Suppressor macrophage treated with lipopolysaccharide for 4 hours (primary cell): ENCODE measurements at regions not wholly inside any gene's neighbourhood (a gene's known extent, or its start where the extent isn't known, plus 50 kb on each side); places are given as distances from the start of the nearest gene placed in this dataset.

Experiments
- DNase-seq: peaks from one replicate; pipeline ENCODE4 v3.0.0-alpha.2; 2020

- DNase-seq = no peak
Observed at GRCh38 chr13:106911020-106911419, 343.1 kb upstream of the ARGLU1 start.

- DNase-seq = no peak
Observed at GRCh38 chr13:106906426-106906996, 338.6 kb upstream of the ARGLU1 start.

DNA sequence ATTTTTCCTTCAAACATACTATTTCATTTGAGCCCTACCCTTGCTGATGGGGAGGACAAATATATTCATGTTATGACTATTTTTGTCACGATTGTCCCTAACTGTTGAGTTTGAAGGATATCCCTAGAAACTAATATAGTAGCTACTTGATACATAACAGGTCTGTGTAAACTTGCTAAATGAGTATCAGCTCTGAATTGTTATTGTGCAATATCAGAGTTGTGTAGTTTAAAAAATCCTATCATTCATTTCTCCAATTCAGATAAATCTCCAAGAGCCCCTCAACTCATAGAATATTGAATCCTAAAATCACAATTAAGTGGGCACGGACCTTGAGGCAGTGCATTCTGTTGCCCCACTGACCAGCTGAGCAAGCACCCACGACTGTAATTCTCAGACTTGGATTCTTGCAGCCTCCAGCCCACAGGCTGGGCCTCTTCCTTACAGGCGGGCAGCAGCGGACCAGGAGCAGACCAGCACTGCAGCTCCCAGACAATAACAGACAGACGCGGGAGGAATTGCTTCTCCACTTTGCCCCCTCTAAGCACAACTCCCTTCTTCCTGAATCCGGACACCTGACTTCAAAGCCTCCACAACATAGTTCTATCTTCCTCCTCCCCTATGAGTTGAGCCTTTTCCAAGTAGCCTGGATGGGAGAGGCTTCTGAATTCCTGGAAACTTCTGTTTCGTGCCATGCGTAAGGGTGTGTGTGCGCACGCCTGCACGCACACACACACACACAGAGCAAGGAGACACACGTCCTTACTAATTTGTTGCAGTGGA, 337.6 kb upstream of the ARGLU1 start:
- DNase-seq = no peak

GRCh38 chr13:106899442-106899841, 331.5 kb upstream of the ARGLU1 start:
- no peak for DNase-seq

DNA sequence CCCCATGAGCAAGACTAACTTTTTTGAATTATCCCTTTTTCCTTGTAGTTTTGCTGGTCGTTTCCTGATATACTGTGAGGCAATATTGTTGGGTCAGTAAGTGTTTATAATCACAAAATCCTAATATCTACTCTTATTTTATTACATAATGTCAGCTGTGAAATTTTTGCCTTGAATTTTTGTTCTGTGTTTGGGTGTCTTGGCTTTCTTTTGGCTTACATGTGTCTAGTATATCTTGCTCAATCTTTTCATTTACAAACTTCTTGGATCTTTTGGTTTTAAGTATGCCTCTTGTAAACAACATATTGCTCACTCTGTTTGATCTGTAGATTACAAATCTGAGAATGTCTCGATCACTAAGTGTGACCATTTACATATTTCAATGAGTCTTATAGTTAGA, 330.3 kb upstream of the ARGLU1 start:
- no peak for DNase-seq

DNA sequence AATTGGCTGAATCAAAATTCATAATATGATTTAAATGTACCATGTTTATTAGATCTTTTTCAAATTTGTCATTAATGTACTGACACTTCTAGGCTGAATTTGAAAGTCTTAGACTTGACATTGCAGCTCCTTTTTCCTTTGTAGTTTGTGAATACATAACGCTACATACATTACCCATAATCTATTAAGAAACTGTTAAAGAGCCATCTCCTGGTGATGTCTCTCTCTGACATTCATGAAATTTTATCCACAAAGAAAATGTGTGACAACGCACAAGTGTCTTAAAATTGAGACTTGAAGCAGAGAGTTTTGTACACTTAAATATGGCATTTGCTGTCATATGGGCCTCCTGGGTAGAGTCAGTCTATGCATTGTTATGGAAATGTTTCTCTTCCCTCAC, 320.2 kb upstream of the ARGLU1 start:
- no peak for DNase-seq

GRCh38 chr13:106887686-106888085, 319.7 kb upstream of the ARGLU1 start:
- DNase-seq = no peak

- DNase-seq = no peak
Observed at GRCh38 chr13:106883976-106884375, 316.0 kb upstream of the ARGLU1 start.

- no peak for DNase-seq
Observed at GRCh38 chr13:106882246-106882645, 314.3 kb upstream of the ARGLU1 start.

DNA sequence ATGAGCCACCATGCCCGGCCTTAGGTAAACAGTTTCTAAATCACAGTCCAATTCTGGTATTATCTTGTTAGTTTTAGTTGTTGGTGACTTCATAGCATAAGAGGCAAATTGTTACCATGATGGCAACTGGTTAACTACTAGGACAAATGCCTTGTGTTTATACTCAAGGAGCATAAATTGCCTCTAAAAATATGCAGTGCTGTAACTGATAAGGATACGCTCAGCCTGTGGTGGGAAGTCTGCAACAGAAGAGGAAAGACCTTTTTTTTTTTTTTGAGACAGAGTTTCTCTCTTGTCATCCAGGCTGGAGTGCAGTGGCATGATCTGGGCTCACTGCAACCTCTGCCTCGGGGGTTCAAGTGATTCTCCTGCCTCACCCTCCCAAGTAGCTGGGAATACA, 311.9 kb upstream of the ARGLU1 start:
- DNase-seq = no peak

DNA sequence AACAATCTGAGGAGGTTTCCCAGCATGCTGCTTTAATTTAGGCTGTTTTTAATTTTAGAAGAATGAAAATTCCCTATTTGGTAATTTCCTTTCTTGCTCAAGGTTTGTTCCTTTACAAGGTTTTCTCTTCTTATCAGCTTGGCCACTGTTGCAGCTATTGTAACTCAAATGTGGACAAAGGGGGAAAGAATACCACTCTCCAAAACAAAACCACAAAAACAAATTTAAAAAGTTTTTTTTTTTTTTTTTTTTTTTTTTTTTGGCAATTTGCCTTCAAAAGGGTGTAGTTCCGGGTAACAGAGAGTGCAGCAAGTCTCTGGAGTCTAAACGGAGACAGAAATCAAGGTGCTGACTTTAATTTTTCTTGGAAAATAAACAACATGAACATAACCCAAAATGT, 306.4 kb upstream of the ARGLU1 start:
- no peak for DNase-seq

DNA sequence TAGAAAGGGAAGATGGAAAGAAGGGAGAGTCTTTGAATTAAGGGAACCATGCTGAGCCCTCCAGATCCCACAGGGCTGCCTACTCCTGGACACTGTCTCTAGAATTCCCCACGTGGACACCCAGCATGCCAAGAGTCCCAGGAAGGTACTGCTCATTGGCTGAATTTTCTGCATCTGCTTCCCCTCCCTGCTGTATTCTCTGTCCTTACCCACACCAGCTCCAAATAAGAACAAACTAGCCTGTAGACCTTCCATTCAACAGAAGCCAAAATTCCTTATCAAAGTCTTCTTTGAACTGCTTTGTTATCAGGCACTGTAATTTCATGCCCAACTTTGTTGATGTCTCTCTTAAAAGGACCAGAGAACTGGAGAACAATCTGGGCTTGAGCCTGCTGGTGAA, 305.9 kb upstream of the ARGLU1 start:
- DNase-seq = no peak

- DNase-seq = peak; percentile 3
Observed at GRCh38 chr13:106867249-106867648, 299.3 kb upstream of the ARGLU1 start.

GRCh38 chr13:106865716-106866440, 297.9 kb upstream of the ARGLU1 start:
- DNase-seq = no peak

GRCh38 chr13:106859533-106859904, 291.6 kb upstream of the ARGLU1 start:
- no peak for DNase-seq

DNA sequence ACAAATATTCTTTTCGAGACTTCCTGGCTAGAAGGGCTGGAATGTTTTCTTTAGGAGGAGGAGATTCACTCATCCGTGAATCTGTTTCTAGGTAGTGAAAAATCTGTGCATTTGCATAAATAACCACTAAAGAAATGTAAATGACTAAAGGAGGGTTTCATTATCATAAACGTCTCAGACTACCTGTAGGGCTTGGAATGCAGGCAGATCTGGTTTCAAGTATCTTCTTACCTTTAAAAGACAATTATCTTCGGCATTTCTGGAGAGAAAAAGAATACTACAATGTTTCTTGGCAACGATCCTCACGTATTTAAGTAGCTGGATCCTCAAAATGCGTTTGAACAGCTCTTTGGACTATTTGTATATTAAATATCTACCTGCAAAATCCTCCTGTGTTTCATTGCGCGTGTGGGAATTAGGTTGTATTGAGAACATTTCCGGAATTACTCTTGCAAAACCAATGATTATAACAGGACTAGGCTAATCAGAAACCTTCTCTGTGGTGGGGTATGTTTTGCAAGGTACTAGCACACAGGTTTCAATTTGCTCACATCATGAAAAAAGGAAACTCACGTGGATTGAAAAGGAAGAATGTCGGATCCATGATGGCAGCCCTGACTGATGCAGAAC, 291.1 kb upstream of the ARGLU1 start:
- no peak for DNase-seq

- no peak for DNase-seq
Observed at GRCh38 chr13:106852436-106852835, 284.5 kb upstream of the ARGLU1 start.

DNA sequence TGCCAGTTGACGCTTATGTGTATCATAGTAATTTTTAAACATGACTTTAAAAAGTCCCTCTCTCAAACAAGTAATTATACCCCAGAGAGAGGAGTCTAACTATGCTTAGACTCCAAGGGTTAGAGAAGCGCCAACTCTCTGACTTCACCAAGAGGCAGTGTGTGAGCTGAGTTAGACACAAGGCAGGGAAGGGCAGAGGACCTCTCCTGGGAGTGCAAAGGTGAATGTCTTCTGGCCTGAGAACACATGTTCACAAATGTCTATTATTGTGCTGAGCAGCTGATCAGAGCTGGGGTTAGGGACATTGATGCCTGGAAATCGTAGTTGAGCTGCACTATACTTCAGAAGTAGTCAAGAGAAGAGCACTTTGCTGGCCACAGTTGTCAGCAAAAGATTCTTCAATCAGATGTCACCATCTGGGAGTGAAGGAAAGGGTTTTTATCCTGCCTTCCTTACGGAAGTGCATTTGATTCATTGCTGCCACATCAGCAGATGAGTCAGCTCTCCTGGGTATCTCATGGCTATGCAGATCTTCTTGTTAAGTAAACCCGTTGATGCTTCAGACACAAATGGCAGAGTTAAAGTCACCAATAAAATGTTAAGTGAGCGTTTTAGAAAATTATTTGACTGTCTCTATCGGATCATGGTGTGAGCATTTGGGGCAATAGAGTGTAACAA, 283.2 kb upstream of the ARGLU1 start:
- no peak for DNase-seq

GRCh38 chr13:106846571-106847448, 278.9 kb upstream of the ARGLU1 start:
- no peak for DNase-seq

- no peak for DNase-seq
Observed at GRCh38 chr13:106836186-106836802, 268.4 kb upstream of the ARGLU1 start.

DNA sequence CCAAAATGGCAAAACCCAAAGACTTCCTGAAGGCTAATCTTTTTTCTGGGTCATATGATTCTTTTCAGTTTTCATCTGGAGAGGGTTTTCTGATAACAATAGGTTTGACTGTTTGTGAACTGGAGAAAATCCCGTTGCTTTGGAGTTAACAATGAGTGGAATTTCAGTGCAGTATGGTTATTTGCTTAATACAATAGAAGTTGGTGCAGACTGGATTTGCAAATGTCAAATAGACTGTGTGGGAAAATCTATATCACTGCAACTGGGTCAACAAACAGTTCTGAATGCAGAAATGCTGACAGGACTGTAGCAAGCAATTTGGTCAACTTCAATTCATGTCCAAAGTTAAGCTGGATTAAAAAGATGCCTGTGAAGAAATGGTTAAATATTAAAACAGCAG, 267.5 kb upstream of the ARGLU1 start:
- no peak for DNase-seq

DNA sequence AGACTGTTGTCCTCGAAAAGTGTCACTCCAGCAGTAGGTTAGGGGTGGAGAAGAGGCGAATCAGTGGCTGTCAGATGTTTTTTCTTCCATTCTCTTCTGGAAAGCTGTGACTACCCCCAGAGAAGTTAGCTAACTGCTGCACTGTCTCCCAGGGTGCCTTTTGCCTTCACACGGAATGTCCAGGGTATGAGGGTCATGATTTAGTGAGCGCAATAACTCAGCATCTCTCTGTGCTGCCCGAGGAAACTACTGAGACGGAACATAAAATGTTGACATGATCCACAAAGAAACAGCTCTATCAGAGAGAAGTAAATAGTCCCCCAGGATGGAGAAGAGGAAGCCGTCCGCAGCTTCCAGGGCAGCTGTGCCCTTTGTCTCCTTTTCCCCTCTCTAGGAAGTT, 254.0 kb upstream of the ARGLU1 start:
- no peak for DNase-seq
